NB4 (cell line): ENCODE measurements at regions not wholly inside any gene's neighbourhood (a gene's known extent, or its start where the extent isn't known, plus 50 kb on each side); places are given as distances from the start of the nearest gene placed in this dataset.

Experiments used
- DNase-seq: peaks from one replicate; pipeline ENCODE4 v3.0.0; 2010; ENCODE audit warnings: low read depth
- H3K4me3 ChIP-seq: one replicate; pipeline ENCODE4 v1.5.1; 2011; ENCODE audit warnings: mild to moderate bottlenecking, low read depth, low read length, moderate library complexity
- CTCF ChIP-seq: IDR thresholded peaks from one replicate; pipeline ENCODE4 v1.5.1; 2012; ENCODE audit warnings: low read depth, low read length
- MYC ChIP-seq: IDR thresholded peaks from 2 replicates; pipeline ENCODE4 v1.6.1; 2011; ENCODE audit warnings: low read depth, low read length
- POLR2A ChIP-seq: IDR thresholded peaks from 2 replicates; pipeline ENCODE4 v1.6.1; 2011; ENCODE audit warnings: mild to moderate bottlenecking; ENCODE audit not compliant: insufficient read length; ENCODE audit errors: extremely low read depth
- TF ChIP-seq, protein P1 (sequence below): IDR thresholded peaks from 2 replicates; pipeline ENCODE4 v1.6.1; 2011; ENCODE audit warnings: low read depth, low read length

GRCh38 chrX:42269186-42269585 is 345.8 kb upstream of the CASK start:
- peak; percentile 30 for DNase-seq
- TF ChIP-seq, protein P1, sequence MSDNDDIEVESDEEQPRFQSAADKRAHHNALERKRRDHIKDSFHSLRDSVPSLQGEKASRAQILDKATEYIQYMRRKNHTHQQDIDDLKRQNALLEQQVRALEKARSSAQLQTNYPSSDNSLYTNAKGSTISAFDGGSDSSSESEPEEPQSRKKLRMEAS: no peak
- TF ChIP-seq MYC: no peak
- no peak overlapping the region for H3K4me3 ChIP-seq

DNA sequence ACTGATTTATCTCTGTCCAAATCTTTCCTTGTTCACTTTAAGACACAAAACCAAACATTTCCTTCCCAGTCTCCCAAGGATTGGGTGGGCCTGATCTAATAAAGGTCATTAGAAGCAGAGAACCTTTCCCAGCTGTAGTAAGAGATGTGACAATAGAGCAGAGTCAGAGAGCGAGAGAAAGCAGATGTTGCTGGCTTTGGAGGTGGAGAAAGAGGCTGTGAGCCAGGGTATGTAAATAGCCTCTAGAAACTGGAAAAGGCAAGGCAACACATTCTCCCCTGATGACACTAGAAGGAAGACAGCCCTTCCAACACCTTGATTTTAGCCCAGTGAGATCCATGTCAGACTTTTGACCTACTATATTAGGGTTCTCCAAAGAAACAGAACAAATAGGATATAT is 337.5 kb upstream of the CASK start:
- no peak overlapping the region for H3K4me3 ChIP-seq
- DNase-seq: no peak
- no peak for TF ChIP-seq MYC
- no peak for TF ChIP-seq CTCF
- no peak for TF ChIP-seq POLR2A
- TF ChIP-seq, protein P1: no peak

DNA sequence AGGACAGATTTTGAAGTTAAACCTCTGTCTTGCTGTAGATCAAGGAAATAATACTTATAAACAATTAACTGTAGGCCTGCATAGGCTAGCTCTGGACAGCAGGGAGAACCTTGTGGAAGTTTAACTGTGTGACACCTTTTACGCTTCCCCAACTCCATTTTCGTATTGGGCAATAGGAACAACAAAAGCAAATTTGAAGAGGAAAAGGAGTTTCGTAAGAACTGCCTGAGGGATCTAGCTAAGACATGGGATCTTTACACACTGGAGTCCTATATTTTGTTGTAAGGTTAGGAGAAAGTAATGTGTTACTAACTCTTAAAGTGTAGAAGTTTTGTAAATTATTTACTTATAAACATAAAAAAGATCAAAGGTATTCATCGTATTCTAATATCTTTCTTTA is 324.9 kb upstream of the CASK start:
- DNase-seq: no peak
- no peak for TF ChIP-seq POLR2A
- H3K4me3 ChIP-seq: no peak overlapping the region

GRCh38 chrX:42247241-42247640 is 323.9 kb upstream of the CASK start:
- H3K4me3 ChIP-seq: no peak overlapping the region
- TF ChIP-seq POLR2A (no peak), MYC (no peak), CTCF (no peak)
- TF ChIP-seq, protein P1: no peak
- DNase-seq: no peak

GRCh38 chrX:42246814-42247213 is 323.5 kb upstream of the CASK start:
- H3K4me3 ChIP-seq: no peak overlapping the region
- no peak for DNase-seq
- TF ChIP-seq MYC: no peak
- TF ChIP-seq CTCF: no peak
- TF ChIP-seq, protein P1: no peak
- TF ChIP-seq POLR2A: no peak

- TF ChIP-seq, protein P1: no peak
- TF ChIP-seq CTCF: no peak
- DNase-seq: no peak
- no peak overlapping the region for H3K4me3 ChIP-seq
These were observed 318.6 kb upstream of the CASK start for GRCh38 chrX:42242004-42242403.

DNA sequence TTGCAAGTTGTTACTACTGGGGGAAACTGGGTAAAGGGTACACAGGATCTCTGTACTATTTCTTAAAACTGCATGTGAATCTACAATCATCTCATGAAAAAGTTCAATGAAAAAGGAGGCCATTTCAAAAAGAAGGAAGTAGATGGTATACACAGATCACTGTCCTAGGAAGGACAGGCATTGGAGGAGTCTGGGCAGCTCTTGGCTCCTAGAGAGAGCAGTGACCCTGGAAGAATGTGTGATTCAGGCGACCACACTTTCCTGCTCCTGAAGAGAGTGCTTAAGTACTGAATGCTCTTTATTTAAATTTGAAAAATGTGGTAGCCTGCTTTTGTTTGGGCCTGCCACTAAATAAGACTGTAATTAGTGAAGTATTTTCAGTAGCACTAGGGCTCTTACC is 318.1 kb upstream of the CASK start:
- no peak for DNase-seq
- H3K4me3 ChIP-seq: no peak overlapping the region
- no peak for TF ChIP-seq CTCF
- TF ChIP-seq, protein P1: no peak
- no peak for TF ChIP-seq MYC
- TF ChIP-seq POLR2A: no peak
